ENCODE measurements at regions not wholly inside any gene's neighbourhood (a gene's known extent, or its start where the extent isn't known, plus 50 kb on each side); places are given as distances from the start of the nearest gene placed in this dataset.

- no peak for TF ChIP-seq CTCF (conservative IDR thresholded peaks at IDR 0.05; ENCODE audit: low read depth, low read length)
- no peak for TF ChIP-seq EZH2 (IDR thresholded peaks at IDR 0.05; ENCODE audit: borderline replicate concordance, low read depth, low read length, poor library complexity, severe bottlenecking)
These were observed 591.5 kb upstream of the ANKRD30A start for GRCh38 chr10:36533861-36534260.

All from A673 (cell line).